GM19467 (cell line): ENCODE measurements at regions not wholly inside any gene's neighbourhood (a gene's known extent, or its start where the extent isn't known, plus 50 kb on each side); places are given as distances from the start of the nearest gene placed in this dataset.
"Not testable (repeated sequence)": the region's sequence is repeated elsewhere in the genome, so short reads cannot be mapped to it uniquely, and the experiment has no call there.

Source experiments
- ATAC-seq: cut with Tn5 transposase; IDR thresholded peaks from one replicate; pipeline ENCODE4 v1.9.1; 2021; ENCODE audit warnings: mild to moderate bottlenecking, moderate library complexity; ENCODE audit not compliant: unreplicated experiment

DNA sequence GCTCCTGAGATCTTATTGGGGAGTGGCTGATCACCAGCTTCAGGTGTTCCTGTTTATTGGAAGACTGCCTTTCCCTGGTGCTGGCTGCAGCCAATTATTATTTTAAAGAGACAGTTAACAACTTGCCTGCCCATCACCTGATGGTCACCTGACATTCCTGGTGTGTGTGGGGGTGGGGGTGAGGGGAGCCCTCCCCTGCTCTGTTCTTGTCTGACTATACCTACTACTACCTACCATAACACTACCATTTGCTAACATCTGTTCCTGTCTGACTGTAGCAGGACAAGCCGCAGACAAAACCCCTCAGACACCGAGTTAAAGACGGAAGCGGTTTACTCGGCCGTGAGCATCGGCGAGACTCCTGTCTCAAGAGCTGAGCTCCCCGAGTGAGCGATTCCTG is 54.9 kb upstream of the NBPF3 start:
- no peak for ATAC-seq

DNA sequence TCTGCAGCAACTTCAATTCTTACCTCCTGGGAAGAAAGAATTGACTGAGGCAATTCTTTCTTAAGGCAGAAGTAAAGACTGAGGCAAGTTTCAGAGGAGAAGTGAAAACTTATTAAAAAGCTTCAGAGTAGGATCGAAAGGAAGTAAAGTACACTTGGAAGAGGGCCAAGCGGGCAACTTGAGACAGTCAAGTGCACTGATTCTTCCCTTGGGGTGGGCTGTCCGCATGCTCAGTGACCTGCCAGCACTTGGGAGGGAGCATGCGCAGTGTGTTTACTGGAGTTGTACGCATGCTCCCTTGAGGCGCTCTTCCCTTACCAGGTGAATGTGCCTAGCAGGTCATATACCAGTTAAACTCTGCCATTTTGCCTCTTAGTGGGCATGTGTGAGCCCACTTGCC is 55.3 kb upstream of the NBPF3 start:
- no peak for ATAC-seq

DNA sequence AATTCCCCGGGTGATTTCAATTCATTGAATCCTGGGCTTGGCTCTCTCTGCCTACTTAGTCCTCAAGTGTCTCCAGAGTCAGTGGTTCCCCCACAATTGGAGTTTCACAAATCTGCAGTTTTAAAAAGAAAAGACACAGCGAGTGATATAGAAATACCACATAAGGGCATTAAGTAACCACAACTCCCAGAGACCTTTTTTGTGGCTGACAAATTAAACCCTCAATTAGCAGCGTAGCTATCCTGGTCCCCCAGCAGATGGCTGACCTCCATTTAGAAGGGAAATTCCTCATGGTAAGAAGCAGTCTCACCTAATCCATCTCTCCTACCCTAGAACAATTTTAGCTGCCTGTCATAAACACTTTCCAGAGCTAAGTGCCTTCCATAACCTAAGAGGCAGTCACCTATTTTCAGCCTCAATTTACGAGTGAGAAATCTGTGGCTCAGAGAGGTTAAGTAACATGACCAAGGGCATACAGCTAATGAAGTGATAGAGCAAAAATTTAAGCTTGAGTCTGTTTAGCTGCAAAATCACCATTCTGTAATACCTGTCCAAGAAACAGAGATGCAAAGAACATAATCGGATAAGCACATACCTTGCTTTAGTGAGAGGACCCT is 56.0 kb upstream of the NBPF3 start:
- ATAC-seq: no peak

DNA sequence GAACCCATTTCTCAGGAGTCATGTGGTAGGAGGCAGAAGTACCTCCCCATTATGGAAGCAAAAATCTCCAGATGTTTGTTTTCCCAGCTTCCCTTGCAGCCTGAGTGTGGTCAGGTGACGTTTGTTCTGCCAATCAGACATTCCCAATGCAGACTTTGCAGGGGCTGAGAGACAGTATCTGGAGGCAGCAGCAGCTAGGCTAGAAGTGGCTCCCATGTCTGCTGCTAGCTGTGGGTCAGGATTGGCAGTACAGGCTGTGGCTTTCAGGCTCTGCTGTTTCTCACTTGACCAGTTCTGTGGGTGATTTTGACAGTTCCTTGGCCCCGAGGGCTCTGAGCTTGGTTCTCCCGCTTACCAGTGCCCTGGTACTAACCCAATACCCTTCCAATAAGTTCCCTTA is 58.6 kb upstream of the NBPF3 start:
- ATAC-seq: no peak

DNA sequence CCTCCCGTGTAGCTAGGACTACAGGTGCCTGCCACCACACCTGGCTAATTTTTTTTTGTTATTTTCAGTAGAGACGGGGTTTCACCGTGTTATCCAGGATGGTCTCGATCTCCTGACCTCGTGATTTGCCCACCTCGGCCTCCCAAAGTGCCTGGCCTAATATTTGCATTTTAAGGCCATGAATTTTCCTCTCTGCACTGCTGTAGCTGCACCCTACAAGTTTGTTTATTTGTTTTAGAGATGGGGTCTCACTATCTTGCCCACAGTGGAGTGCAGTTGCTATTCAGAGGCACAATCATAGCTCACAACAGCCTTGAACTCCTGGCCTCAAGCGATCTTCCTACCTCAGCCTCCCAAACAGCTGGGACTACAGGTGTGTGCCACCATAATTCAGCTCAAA is 59.8 kb upstream of the NBPF3 start:
- ATAC-seq: not testable (repeated sequence)

DNA sequence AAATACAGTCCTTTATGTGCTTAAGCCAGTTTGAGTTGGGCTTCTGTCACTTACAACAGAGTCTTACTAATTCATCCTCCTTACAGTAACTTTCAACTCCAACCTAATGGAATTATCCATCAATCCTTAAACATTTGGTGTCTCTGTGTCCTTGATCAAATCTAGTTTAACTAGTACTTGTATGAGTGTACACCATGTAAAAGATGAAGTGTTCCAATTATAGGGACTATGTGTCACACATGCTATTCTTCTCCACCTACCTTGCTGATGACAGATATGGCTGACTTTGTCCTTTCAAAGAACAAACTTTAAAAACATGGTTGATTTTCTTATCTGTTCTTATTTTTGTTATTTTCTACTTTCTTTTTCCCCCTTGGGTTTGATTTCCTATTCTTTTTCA is 60.4 kb upstream of the NBPF3 start:
- ATAC-seq: no peak

DNA sequence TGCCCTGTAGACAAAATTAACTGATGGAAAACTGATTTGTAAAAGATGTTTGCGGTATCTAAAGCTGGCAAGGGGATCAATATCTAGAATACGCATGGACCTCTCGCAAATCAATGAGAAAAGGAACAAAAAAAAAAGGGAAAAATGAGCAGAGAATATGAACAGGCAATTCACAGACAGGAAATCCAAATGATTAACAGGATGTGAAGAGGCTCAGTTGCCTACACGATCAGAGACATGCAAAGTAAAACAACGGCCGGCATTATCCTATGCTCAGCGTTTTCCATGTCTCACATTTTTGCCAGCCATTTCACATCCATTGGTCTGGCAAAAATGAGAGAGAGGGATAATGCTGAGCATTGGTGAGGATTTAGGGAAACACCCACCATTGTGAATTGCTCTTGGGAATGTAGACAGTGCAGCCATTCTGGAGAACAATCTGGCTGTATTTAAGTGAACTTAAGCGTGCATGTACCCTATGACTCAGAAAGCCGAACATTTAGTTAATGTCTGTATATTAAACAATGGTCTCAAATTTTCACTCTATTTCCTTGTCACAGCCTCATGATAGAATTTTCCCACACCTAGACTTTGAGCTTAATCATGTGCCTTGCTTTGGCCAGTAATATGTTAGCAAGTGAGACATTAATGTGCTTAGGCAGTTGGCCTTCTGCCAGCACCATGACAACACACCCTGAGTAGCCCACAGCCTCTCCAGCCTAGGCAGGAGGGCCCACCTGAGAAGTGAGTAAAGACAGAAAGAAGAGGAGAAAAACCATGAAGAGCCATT is 61.0 kb upstream of the NBPF3 start:
- ATAC-seq: no peak

DNA sequence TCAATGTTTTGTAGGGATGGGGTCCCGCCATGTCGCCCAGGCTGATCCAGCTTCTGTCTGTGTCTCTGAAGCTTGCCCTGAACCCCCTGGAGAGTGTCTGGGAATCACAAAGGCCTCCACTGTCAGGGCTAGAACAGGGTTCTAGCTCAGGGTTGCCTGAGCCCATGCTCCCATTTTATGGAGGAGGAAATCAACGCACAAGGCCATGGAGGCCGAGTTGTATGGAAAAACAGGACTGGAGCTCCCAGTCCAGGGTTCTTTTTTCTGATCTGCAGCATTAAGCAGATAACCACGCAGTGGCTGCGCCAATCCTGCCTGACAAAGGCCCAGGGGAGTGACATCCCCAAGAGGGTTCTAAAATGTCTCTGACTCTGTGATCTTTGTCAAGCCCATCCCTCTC is 67.6 kb upstream of the NBPF3 start:
- no peak for ATAC-seq

DNA sequence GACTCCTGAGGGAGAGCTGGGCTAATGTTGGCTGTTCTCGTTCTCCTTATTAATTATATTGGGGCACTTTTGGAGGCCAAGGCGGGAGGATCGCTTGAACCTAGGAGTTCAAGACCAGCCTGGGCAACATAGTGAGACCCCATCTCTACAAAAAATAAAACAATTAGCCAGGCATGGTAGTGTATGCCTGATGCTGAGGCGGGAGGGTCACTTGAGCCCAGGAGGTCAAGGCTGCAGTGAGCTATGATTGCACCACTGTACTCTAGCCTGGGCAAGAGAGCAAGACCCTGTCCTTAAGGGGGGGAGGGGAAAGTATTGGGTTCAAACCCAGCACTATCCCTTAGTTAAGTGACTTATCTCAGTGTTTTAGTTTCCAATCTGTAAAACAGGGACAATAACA is 70.0 kb upstream of the NBPF3 start:
- no peak for ATAC-seq

DNA sequence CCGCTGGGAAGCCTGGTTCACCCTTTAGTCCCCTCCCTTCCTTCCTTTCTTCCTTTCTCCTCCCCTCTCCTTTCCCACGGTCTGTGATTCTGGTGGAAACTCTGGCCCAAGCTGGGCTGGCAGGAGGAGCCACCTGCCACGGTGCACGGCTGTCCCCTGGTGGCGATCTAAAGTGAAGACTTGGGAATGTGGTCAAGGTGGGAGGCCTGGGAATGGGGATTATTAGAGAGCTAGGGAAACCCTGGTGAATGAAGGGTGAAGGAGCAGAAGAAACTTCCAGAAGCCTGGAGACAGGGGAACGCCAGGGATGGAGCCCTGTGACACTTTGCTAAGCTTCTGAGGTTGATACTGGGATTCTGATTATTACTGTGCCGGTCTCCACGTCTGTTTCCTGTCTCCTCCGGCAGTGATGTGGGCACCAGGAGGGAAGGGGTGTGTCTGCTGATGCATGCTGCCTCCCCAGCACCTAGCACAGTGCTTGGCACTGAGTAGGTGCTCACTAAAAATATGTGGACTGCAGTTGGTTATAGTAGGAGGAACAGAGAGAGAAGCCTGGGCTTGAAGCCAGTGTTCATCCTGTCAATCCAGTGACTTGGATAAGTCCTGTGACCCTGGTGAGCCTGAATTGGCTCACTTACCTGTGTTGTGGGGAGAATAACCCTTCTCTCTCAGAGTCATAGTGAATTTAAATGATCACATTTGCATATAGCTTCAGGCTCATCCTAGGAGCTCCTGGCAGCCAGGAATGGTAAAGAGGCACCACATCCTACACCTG is 71.2 kb upstream of the NBPF3 start:
- ATAC-seq: no peak

DNA sequence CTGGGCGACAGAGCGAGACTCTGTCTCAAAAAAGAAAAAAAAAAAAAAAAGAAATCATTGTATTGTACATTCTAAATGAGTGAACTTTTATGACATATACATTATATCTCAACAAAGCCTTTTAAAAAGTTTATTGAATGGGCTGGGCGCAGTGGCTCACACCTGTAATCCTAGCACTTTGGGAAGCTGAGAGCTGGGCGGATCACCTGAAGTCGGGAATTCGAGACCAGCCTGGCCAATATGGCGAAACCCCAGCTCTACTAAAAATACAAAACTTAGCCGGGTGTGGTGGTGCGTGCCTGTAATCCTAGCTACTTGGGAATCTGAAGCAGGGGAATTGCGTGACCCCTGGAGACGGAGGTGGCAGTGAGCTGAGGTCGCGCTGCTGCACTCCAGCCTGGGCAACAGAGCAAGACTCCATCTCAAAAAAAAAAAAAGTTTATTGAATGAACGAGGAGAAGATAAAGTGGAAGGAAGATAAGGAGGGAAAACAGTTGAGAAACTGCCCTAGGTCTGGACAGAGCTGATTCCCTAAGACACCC is 71.9 kb upstream of the NBPF3 start:
- not testable (repeated sequence) for ATAC-seq

DNA sequence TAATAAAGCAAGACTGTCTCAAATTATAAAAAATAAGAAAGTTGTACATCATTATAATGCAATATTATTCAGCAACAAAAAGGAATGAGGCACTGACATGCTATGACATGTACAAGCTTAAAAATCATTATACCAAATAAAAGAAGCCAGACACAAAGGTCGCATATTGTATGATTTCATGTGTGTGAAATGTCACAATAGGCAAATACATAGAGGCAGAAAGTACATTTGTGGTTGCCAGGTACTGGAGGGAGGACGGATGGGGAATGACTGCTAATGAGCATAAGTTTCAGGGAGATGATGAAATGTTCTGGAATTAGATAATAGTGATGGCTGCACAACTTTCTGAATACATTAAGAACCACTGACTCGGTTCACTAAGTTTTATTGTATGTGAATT is 73.6 kb upstream of the NBPF3 start:
- no peak for ATAC-seq

DNA sequence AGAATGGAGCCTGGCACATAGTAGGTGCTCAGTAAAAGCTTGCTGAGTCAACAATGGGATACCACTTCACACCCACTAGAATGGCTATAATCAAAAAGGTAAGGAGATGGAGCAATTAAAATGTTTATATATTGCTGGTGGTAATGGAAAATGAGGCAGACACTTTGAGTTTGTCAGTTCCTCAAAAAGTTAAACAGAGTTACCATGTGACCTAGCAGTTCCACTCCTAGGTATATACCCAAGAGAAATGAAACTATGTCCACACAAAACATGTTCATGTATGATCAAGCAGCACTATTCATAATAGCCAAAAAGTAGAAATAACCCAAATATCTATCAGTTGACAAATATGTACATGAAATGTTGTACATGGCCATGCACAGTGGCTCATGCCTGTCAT is 74.8 kb upstream of the ECE1 start:
- ATAC-seq: no peak

DNA sequence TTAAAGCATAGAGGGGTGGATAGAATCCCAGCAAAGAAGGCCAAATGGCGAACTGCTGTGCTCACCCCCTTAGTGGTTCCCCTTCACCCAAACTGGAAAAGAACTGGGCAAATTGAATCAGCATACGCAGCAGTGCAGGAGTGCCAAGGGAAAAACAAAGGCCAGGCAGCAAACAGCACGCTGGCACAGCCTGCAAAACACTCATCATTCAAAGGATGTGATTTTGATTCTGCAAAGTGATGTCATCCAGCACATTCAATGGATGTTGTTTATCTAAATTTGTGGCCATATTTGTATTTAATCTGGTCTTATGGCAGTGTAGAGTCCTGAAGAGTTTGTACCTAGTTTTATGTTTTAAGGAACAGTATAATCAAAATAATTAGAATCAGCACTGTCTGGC is 71.8 kb upstream of the ECE1 start:
- ATAC-seq: no peak

DNA sequence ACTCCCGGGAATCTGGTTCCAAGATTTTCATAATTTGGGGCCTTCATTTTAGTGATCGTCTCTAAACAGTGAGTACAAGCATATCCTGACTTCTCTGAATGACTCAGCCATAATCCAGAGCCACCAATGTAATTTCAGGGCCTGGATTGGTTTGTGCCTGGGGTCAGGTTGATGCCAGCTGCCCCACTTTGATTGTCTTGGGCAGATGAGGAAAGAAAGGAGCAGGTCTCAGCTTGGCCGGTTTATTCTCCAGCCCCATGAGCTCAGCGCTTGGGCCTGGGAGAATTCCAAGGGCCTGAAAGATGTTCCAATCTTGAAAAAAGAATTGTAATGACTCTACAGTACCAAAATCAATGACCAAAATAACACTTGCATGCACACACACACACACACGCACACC is 71.2 kb upstream of the ECE1 start:
- ATAC-seq: no peak

DNA sequence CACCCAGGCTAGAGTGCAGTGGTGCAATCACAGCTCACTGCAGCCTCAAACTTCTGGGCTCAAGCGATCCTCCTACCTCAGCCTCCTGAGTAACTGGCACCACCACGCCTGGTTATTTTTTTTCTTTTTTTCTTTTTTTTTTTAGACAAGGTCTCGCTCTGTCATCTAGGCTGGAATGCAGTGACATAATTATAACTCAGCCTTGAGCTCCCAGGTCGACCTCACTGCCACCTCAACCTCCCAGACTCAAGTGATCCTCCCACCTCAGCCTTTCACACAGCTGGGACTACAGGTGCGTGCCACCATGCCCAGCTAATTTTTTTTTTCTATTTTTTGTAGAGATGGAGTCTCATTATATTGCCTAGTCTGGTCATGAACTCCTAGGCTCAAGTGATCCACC is 66.9 kb upstream of the ECE1 start:
- no peak for ATAC-seq

DNA sequence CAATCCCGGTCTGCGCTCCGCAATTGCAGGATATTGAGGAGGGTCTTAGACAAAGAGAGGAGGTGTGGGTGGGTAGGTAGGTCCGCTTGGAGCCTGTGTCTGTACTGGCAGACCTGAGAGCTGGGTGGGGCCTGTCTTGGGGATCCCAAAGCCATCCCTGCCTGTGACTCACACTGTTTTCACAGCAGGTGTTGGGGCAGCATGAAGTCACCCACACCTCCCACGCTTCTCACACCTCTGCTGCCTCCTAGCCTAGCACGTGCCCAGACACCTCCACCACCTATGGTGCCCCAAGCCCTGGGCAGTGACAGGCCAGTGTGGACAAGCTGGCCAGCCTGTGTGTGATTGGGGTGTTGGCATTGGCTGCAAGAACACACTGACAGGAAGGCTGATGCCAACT is 65.7 kb upstream of the ECE1 start:
- no peak for ATAC-seq

DNA sequence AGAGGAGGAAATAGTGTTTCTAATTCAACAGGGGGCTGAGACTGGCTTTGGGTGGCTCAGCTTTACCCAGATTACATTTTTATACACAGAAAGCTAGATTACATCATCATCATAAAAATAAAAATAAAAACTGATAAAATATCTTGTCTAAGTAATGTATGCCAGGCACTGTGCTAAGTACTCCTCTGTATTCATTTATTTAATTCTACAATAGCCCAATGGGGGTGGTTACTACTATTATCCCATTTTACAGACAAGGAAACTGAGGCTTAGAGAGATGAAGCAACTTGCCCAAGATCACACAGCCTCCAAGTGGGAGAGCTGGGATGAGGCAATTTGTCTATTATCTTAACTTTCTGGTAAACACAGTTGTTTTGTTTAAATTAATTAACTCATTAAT is 62.3 kb upstream of the ECE1 start:
- ATAC-seq: no peak

DNA sequence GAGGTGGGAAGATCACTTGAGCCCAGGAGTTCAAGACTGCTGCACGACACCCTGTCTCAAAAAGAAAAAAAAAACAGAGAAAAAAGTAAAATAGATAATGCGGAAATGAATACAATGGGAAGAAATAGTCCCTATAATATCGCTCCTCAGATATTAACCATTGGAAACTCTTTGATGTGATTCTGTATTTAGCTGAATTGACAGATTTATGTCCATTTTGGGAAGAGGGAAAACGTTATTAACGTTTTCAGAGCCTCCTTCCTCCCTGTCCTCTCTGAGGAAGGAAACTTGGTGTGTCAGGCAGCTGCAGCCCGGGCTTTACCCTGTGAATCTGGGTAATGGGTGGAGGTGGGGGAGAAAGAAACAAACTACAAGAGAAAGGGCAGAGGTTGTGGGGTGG is 61.6 kb upstream of the ECE1 start:
- ATAC-seq: no peak

DNA sequence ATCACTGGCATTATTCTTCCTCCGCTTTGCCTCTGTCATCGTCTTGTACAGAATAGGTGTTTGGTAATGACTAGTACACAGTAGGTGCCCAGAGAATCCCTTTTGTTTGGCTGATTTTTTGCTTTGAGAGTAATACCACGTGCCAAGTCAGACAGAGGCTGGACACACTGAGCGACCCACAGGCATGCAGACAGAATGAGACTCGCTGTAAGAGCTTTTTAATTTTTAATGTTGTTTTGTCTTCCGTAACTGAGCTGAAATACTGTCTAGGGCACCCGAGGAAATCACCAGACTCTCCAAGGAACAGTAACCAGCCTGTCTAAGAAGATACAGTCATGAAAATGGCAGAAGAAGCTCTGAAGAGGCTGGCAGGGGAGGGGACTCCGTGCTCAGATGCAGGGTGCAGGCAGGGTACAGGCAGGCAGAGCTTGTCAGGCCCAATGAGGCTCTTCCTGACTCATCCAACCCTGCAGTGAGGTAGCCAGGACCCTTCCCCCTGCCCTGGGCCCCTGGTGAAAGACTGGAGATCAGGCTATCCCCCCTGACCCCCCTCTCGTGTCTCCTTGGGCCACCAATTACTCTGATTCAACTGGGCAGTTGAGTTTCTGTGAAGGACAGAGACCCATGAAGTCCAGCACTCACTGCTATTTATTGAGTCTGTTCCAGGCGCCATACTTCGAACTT is 60.1 kb upstream of the ECE1 start:
- no peak for ATAC-seq

DNA sequence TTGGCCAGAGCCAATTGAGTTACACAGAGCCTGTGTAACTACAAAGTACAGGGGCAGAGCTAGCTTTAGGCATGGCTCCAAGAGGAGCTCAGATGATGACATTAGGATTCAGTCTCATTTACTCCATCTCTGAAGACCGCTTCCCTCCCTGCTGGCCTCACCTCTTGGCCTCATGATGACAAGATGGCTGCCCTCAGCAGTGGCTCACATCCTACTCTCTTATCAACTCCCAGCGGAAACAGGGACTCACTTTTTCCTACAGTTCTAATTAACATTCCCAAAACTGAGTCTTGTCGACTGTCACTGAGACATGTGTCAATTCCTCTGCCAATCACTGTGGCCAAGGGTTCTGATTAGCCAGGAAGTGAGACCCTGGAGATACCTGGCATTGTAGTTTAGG is 59.4 kb upstream of the ECE1 start:
- no peak for ATAC-seq
